CD14-positive monocyte (primary cell): ENCODE measurements at regions not wholly inside any gene's neighbourhood (a gene's known extent, or its start where the extent isn't known, plus 50 kb on each side); places are given as distances from the start of the nearest gene placed in this dataset.

Experiments
- DNase-seq, 3 donors: peaks; one replicate each; pipeline ENCODE4 v3.0.0-alpha.2; 2011 to 2022
- H2AFZ ChIP-seq: 2 replicates; pipeline ENCODE4 v1.6.0; 2012; ENCODE audit warnings: mild to moderate bottlenecking, low read depth, low read length, inconsistent platforms; ENCODE audit not compliant: insufficient read depth, poor library complexity, severe bottlenecking
- H3K27ac ChIP-seq, 2 donors: 1 replicate in 1 of 2; 2 replicates in 1 of 2; pipeline ENCODE4 v1.5.1; 2012 to 2013; ENCODE audit warnings: low read length in 2 of 2, control low read depth in 1 of 2, inconsistent platforms in 1 of 2, low read depth in 1 of 2, mild to moderate bottlenecking in 1 of 2
- H3K27me3 ChIP-seq, 2 donors: one replicate each; pipeline versions ENCODE4 v1.6.0 to v1.6.1; 2011 to 2013; ENCODE audit warnings: low read length in 2 of 2; ENCODE audit not compliant: control insufficient read depth in 2 of 2, insufficient read depth in 2 of 2
- H3K36me3 ChIP-seq, 2 donors: replicated peaks in 1 of 2; 1 replicate in 1 of 2; 2 replicates in 1 of 2; pipeline versions ENCODE4 v1.5.1 to v1.6.1; 2012 to 2013; ENCODE audit warnings: low read length in 2 of 2, control low read depth in 1 of 2, inconsistent platforms in 1 of 2, mild to moderate bottlenecking in 1 of 2; ENCODE audit not compliant: insufficient read depth in 2 of 2, control insufficient read depth in 1 of 2
- H3K4me1 ChIP-seq, 2 donors: 1 replicate in 1 of 2; 2 replicates in 1 of 2; pipeline versions ENCODE4 v1.5.1 to v1.6.1; 2012 to 2013; ENCODE audit warnings: low read length in 2 of 2, control low read depth in 1 of 2, inconsistent platforms in 1 of 2, mild to moderate bottlenecking in 1 of 2, moderate library complexity in 1 of 2; ENCODE audit not compliant: insufficient read depth in 2 of 2, control insufficient read depth in 1 of 2
- H3K4me2 ChIP-seq: replicated peaks from 2 replicates; pipeline ENCODE3; 2012; ENCODE audit warnings: low read length, moderate library complexity, mild to moderate bottlenecking; ENCODE audit not compliant: poor library complexity, severe bottlenecking; ENCODE audit errors: extremely low read depth
- H3K4me3 ChIP-seq, 3 experiments: fragments of 200-600 bp in 1 of 3; sonication (generic) in 1 of 3; replicated peaks in 1 of 3; 1 replicate in 2 of 3; 2 replicates in 1 of 3; pipeline ENCODE4 v1.5.1; 2011 to 2013; ENCODE audit warnings: low read length in 3 of 3, mild to moderate bottlenecking in 3 of 3, control low read depth in 2 of 3, low read depth in 2 of 3, inconsistent platforms in 1 of 3, moderate library complexity in 1 of 3
- H3K79me2 ChIP-seq: 2 replicates; pipeline ENCODE4 v1.6.0; 2012; ENCODE audit warnings: mild to moderate bottlenecking, control low read depth, inconsistent platforms, low read length, moderate library complexity; ENCODE audit not compliant: insufficient read depth
- H3K9ac ChIP-seq: 2 replicates; pipeline ENCODE4 v1.6.0; 2017; ENCODE audit warnings: low read length, mild to moderate bottlenecking; ENCODE audit not compliant: insufficient read depth, poor library complexity, severe bottlenecking
- H3K9me3 ChIP-seq, 2 donors: replicated peaks in 1 of 2; 1 replicate in 1 of 2; 2 replicates in 1 of 2; pipeline versions ENCODE4 v1.5.1 to v1.6.1; 2012 to 2013; ENCODE audit warnings: low read length in 2 of 2, control low read depth in 1 of 2; ENCODE audit not compliant: control insufficient read depth in 1 of 2, insufficient read depth in 1 of 2
- H4K20me1 ChIP-seq: 2 replicates; pipeline ENCODE4 v1.6.0; 2012; ENCODE audit warnings: mild to moderate bottlenecking, low read length, control low read depth, moderate library complexity; ENCODE audit not compliant: insufficient read depth
- H3K27ac Mint-ChIP-seq, 7 donors: one replicate each; pipeline ENCODE4 v1.8.0; 2020; ENCODE audit warnings: mild to moderate bottlenecking in 7 of 7, mixed read lengths in 7 of 7, moderate library complexity in 6 of 7, inconsistent platforms in 2 of 7
- H3K27me3 Mint-ChIP-seq, 3 donors: one replicate each; pipeline ENCODE4 v1.8.0; 2021 to 2022; ENCODE audit warnings: low read depth in 3 of 3, mild to moderate bottlenecking in 3 of 3, mixed read lengths in 3 of 3, moderate library complexity in 3 of 3, inconsistent platforms in 1 of 3
- H3K36me3 Mint-ChIP-seq, 2 donors: one replicate each; pipeline ENCODE4 v1.8.0; 2020; ENCODE audit warnings: mixed read lengths in 2 of 2, inconsistent platforms in 1 of 2, mild to moderate bottlenecking in 1 of 2
- H3K4me1 Mint-ChIP-seq: one replicate; pipeline ENCODE4 v1.8.0; 2020; ENCODE audit warnings: mild to moderate bottlenecking, mixed read lengths
- H3K4me3 Mint-ChIP-seq, 2 donors: one replicate each; pipeline ENCODE4 v1.8.0; 2020; ENCODE audit warnings: mild to moderate bottlenecking in 2 of 2, mixed read lengths in 2 of 2, moderate library complexity in 1 of 2
- H3K9me3 Mint-ChIP-seq, 7 donors: one replicate each; pipeline ENCODE4 v1.8.0; 2020 to 2022; ENCODE audit warnings: mixed read lengths in 7 of 7, mild to moderate bottlenecking in 6 of 7, moderate library complexity in 6 of 7, inconsistent platforms in 2 of 7
- WGBS: methylation state at CpG from one replicate; pipeline ENCODE4 v1.1.5; 2013; ENCODE audit warnings: missing lambda C conversion rate; ENCODE audit not compliant: insufficient coverage; 5-methylcytosine and 5-hydroxymethylcytosine counted together
- intact Hi-C, 2 donors: fragments of 100-400 bp; cut with micrococcal nuclease; formaldehyde crosslinking; loops; one replicate each; pipeline versions ENCODE4 v1.15.0 to v1.15.1; 2023
- TF ChIP-seq, protein P1 (sequence below): fragments of 200-600 bp; IDR thresholded peaks from one replicate; pipeline ENCODE4 v1.8.0; 2022; ENCODE audit warnings: antibody characterized with exemption, mild to moderate bottlenecking

GRCh38 chr11:10996678-10997077, 138.8 kb upstream of the ZBED5 start:
- Histone ChIP-seq H4K20me1 (no peaks in the 10 kb centered on the region), H3K79me2 (no peaks in the 10 kb centered on the region), H3K27ac (no peak overlapping the region), H3K36me3 (no peaks in the 10 kb centered on the region), H3K4me1 (no peaks in the 10 kb centered on the region), H3K4me3 (no peak overlapping the region), H3K27me3 (no peaks in the 10 kb centered on the region), H3K4me2 (no peak overlapping the region), H3K9me3 (peaks cover 0 to 3% of the 10 kb centered on the region in 2 donors), H3K9ac (no peak overlapping the region), H2AFZ (no peak overlapping the region)
- no CpG with 5 or more reads among the region's 1 CpG for WGBS
- Mint-ChIP-seq H3K27ac (no peak overlapping the region), H3K4me3 (no peak overlapping the region), H3K27me3 (peaks cover 6 to 9% (median 6%) of the 10 kb centered on the region in 3 donors), H3K36me3 (no peaks in the 10 kb centered on the region), H3K9me3 (peaks cover 0 to 10% (median 3%) of the 10 kb centered on the region in 7 donors), H3K4me1 (peaks cover 3% of the 10 kb centered on the region)
- DNase-seq = no peak
- intact Hi-C loops = no loop called here
- TF ChIP-seq, protein P1, sequence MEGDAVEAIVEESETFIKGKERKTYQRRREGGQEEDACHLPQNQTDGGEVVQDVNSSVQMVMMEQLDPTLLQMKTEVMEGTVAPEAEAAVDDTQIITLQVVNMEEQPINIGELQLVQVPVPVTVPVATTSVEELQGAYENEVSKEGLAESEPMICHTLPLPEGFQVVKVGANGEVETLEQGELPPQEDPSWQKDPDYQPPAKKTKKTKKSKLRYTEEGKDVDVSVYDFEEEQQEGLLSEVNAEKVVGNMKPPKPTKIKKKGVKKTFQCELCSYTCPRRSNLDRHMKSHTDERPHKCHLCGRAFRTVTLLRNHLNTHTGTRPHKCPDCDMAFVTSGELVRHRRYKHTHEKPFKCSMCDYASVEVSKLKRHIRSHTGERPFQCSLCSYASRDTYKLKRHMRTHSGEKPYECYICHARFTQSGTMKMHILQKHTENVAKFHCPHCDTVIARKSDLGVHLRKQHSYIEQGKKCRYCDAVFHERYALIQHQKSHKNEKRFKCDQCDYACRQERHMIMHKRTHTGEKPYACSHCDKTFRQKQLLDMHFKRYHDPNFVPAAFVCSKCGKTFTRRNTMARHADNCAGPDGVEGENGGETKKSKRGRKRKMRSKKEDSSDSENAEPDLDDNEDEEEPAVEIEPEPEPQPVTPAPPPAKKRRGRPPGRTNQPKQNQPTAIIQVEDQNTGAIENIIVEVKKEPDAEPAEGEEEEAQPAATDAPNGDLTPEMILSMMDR = no peak

GRCh38 chr11:10993640-10994039, 135.8 kb upstream of the ZBED5 start:
- no peak for DNase-seq
- Histone ChIP-seq H3K79me2 (no peaks in the 10 kb centered on the region), H3K36me3 (no peaks in the 10 kb centered on the region), H3K9me3 (peaks cover 0 to 3% of the 10 kb centered on the region in 2 donors), H4K20me1 (no peaks in the 10 kb centered on the region), H3K27me3 (no peaks in the 10 kb centered on the region), H2AFZ (no peak overlapping the region), H3K4me1 (peaks cover 13 to 16% of the 10 kb centered on the region in 2 donors), H3K4me3 (no peak overlapping the region), H3K27ac (no peak overlapping the region), H3K9ac (no peak overlapping the region), H3K4me2 (no peak overlapping the region)
- WGBS = no CpG with 5 or more reads among the region's 5 CpGs
- Mint-ChIP-seq H3K4me3 (no peak overlapping the region), H3K4me1 (peaks cover 16% of the 10 kb centered on the region), H3K27ac (no peak overlapping the region), H3K9me3 (peaks cover 0 to 8% (median 4%) of the 10 kb centered on the region in 7 donors), H3K27me3 (peaks cover 0 to 4% (median 3%) of the 10 kb centered on the region in 3 donors), H3K36me3 (no peaks in the 10 kb centered on the region)
- TF ChIP-seq, protein P1 = no peak
- intact Hi-C loops = no loop called here
